SJCRH30 (cell line): ENCODE measurements at regions not wholly inside any gene's neighbourhood (a gene's known extent, or its start where the extent isn't known, plus 50 kb on each side); places are given as distances from the start of the nearest gene placed in this dataset.
A peak's percentile ranks its signal among the peaks of the same experiment; 100 is the strongest.

Experiments
- DNase-seq, 2 experiments: peaks; one replicate each; pipeline ENCODE4 v3.0.0-alpha.2; 2015 to 2020
- H3K27ac ChIP-seq: fragments of 250-450 bp; sonication (Bioruptor Pico); 2 replicates; pipeline ENCODE4 v1.5.1; 2020; ENCODE audit warnings: mild to moderate bottlenecking, moderate library complexity
- H3K27me3 ChIP-seq: fragments of 250-450 bp; sonication (Bioruptor Pico); 2 replicates; pipeline ENCODE4 v1.5.1; 2020; ENCODE audit warnings: mild to moderate bottlenecking, moderate library complexity
- H3K36me3 ChIP-seq: fragments of 250-450 bp; sonication (Bioruptor Pico); 2 replicates; pipeline ENCODE4 v1.5.1; 2020; ENCODE audit warnings: mild to moderate bottlenecking, moderate library complexity
- H3K4me1 ChIP-seq: fragments of 250-450 bp; sonication (Bioruptor Pico); 2 replicates; pipeline ENCODE4 v1.5.1; 2020; ENCODE audit warnings: mild to moderate bottlenecking, moderate library complexity
- H3K4me3 ChIP-seq: fragments of 250-450 bp; sonication (Bioruptor Pico); 2 replicates; pipeline ENCODE4 v1.5.1; 2020; ENCODE audit warnings: mild to moderate bottlenecking, moderate library complexity
- H3K9me3 ChIP-seq: fragments of 250-450 bp; sonication (Bioruptor Pico); replicated peaks from 2 replicates; pipeline ENCODE4 v1.5.1; 2020; ENCODE audit warnings: mild to moderate bottlenecking, moderate library complexity

DNA sequence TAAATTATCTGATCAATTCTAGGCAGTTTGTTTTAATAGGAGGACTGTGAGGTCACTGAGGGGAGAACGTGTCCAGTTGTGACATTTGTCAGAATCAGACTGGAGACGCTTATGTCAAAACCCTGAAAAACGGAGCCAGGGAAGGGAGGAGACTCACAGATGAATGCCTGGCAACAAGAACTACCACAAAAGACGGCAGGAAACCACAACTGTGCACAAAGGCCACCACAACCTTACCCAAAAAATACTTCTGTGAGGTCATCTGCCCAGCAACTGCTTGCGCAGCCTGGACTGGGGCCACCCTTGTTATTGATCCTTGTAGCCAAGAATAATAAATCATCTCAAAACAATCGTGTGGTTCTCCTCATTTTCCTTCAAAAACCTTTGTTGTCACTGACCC lies 173.0 kb upstream of the ALKAL2 start:
- peaks cover 18% of the 10 kb centered on the region for H3K27me3 ChIP-seq
- no peak for DNase-seq
- H3K4me1 ChIP-seq, result no peaks in the 10 kb centered on the region

DNA sequence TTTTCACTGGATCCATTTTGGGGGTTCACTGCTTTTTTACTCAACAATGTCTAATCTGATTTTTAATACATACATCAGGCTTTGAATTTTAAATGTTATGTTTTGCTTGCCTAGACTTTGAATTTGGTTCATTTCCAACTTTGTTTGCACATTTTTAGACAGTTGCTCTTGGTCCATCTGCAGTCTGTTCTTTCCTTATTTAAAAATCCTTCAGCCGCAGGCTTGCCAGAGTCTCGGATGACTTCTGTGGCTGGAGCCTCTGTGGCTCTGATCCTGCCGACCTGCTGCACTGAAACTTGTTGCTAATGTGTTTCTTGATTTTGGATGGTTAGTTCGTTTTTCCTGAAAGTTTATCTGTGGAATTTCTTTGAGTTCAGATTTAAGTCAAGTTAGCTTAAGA lies 172.0 kb upstream of the ALKAL2 start:
- no peak for DNase-seq
- H3K4me1 ChIP-seq, result no peaks in the 10 kb centered on the region
- no peak overlapping the region for H3K27ac ChIP-seq
- H3K4me3 ChIP-seq, result no peak overlapping the region
- peaks cover 20% of the 10 kb centered on the region for H3K27me3 ChIP-seq
- no peaks in the 10 kb centered on the region for H3K36me3 ChIP-seq
- no peaks in the 10 kb centered on the region for H3K9me3 ChIP-seq

More for the DNA sequence above, 173.0 kb upstream of the ALKAL2 start:
- Histone ChIP-seq H3K36me3 (no peaks in the 10 kb centered on the region), H3K9me3 (no peaks in the 10 kb centered on the region), H3K4me3 (no peak overlapping the region), H3K27ac (no peak overlapping the region)

DNA sequence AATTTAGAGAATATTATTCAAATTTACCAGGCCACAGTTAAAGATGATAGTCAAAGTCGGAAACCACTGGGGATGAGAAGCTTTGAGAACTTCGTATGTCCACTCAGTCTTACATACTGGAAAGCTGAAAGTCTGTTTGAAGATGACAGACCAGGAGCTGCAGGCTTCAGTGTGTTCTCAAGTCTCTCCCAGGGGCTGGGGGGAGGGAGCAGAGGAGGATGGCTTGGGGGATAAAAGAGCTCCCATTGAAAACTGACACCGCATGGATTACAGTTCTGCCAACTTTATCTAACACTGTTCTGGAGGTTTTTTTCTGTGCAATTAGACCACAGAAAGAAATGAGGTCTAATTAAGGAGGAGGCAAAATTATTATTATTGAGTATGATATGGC lies 170.5 kb upstream of the ALKAL2 start:
- no peaks in the 10 kb centered on the region for H3K4me1 ChIP-seq
- H3K4me3 ChIP-seq, result no peak overlapping the region
- H3K9me3 ChIP-seq, result no peaks in the 10 kb centered on the region
- H3K27ac ChIP-seq, result no peak overlapping the region
- DNase-seq, result no peak
- no peaks in the 10 kb centered on the region for H3K36me3 ChIP-seq
- peaks cover 21% of the 10 kb centered on the region for H3K27me3 ChIP-seq

DNA sequence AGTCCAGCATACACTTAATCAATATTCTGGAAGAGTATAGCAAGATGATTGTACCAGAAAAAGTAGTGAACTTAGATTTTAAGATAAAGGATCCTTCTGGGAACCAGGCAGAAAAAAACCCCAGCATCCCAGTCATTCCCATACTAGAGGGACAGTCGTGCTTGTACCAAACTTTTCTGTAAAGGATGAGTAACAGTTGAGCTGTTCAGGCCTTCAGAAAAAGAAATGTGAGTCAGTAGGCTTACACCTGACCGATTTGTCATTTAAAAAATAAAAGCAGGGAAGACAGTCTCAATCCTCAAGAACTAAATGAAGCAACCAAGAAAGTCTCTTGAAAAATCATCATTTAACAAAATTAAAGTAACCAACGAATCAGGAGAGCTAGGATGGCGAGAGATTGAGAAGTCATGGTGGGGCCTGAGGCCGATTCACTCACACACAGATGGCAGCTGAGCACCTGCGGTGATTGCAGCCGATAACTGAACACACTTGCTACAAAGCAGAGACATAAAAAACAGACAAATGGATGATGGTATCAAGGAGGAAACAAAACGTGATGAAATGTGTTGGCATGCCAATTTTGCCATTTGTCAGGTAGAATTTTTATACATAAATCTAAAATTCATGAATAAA lies 170.0 kb upstream of the ALKAL2 start:
- Histone ChIP-seq H3K4me1 (no peaks in the 10 kb centered on the region), H3K9me3 (no peaks in the 10 kb centered on the region), H3K36me3 (no peaks in the 10 kb centered on the region), H3K4me3 (no peak overlapping the region), H3K27ac (no peak overlapping the region), H3K27me3 (peaks cover 16% of the 10 kb centered on the region)
- DNase-seq, result no peak

DNA sequence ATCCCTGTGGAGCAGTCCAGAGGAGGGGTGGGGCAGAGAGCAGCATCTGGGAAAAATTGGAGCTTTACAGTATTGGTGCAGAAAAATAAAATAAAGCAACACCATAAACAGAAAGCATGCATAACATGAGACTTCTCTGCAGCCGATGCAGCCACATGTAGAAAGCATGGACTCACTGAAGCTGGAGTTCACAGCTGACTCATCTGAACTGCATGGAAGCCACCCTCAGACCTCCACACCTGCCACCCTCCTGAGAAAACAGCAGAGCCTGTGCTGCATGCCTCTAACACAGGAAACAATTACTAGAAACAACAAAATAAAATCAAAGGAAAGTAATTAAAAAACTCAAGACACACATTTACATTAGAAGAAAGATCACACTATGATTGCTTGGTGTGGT lies 169.4 kb upstream of the ALKAL2 start:
- no peak overlapping the region for H3K27ac ChIP-seq
- H3K4me1 ChIP-seq, result no peaks in the 10 kb centered on the region
- H3K4me3 ChIP-seq, result no peak overlapping the region
- no peaks in the 10 kb centered on the region for H3K9me3 ChIP-seq
- no peak for DNase-seq
- no peaks in the 10 kb centered on the region for H3K36me3 ChIP-seq
- peaks cover 16% of the 10 kb centered on the region for H3K27me3 ChIP-seq

DNA sequence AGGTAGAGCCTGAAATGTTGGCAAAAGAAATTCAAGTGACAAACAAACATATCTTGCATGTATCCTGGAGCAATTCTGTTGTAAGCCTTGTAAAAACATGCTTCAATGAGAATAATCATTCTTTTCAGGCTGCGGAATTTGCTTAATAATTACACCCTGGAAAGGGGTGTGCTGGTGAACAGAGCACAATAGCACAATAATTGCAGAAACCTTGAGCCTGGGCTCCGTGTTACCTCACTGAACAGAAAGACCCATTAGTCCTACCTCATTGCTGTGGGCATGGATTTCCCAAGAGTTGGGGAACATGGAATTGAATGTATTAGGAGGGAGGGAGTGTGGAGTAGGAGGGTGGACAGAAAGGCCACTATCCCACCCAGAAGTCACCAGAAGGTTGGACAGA lies 168.0 kb upstream of the ALKAL2 start:
- no peak for DNase-seq
- no peaks in the 10 kb centered on the region for H3K9me3 ChIP-seq

DNA sequence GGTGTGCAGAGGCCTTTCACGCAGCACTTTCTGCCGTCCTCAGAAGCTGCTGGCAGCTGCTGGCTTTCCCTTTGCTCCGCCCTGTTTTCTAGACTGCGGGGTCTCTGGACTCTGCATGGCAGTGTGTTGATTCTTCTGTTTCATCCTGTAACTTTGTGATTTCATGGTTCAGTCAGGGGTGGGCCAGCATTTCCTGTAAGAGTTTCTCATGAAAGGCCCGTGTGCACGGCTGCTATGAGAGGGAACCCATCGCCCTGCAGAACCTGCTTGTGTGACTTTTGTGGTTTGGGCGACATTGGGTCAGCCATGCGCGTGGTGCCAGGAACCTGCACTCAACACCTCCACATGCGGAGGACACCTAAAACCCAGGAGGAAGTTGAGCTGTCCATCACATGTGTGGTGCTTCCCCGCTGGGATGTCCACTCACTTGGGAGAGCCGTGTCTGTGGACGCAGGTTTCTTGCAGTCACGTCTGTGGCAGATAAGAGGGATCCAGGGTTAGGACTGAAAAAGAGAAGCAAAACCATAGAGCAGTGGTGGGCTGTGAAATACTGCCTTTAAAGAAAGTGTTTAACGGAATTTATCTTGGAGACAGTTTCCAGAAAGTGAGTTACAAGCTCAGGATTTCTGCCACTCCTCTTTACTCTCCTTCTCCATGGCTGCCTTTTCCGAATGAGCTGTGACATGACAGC lies 167.3 kb upstream of the ALKAL2 start:
- Histone ChIP-seq H3K9me3 (no peaks in the 10 kb centered on the region), H3K27ac (no peak overlapping the region), H3K36me3 (no peaks in the 10 kb centered on the region), H3K4me3 (no peak overlapping the region), H3K4me1 (no peaks in the 10 kb centered on the region), H3K27me3 (peaks cover 15% of the 10 kb centered on the region)
- DNase-seq, result peak; percentile 18 to 51

More for the DNA sequence above, 168.0 kb upstream of the ALKAL2 start:
- no peaks in the 10 kb centered on the region for H3K4me1 ChIP-seq
- H3K27ac ChIP-seq, result no peak overlapping the region
- H3K36me3 ChIP-seq, result no peaks in the 10 kb centered on the region
- H3K4me3 ChIP-seq, result no peak overlapping the region
- peaks cover 16% of the 10 kb centered on the region for H3K27me3 ChIP-seq

DNA sequence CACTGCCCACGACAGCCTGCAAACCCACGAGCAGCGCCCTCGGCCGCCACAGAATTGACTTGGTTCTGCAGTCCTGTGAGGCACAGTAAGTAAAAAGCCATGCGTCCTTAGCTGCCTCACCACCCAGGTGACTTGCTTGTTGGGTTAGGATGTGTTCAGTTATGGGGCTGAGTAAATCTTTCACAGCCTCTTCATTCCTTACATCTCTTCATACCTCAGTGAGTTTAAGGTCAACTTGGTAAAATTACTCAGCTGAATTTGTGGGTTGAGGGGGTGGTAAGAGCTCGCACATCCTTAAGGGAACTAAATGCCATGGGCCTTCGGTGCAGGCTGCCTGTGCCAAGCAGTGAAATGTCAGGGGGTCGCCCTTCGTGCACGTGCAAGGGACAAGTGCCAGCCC lies 165.2 kb upstream of the ALKAL2 start:
- Histone ChIP-seq H3K4me3 (no peak overlapping the region), H3K36me3 (no peaks in the 10 kb centered on the region), H3K4me1 (no peaks in the 10 kb centered on the region), H3K9me3 (no peaks in the 10 kb centered on the region), H3K27me3 (peaks cover 13% of the 10 kb centered on the region), H3K27ac (no peak overlapping the region)
- no peak for DNase-seq

DNA sequence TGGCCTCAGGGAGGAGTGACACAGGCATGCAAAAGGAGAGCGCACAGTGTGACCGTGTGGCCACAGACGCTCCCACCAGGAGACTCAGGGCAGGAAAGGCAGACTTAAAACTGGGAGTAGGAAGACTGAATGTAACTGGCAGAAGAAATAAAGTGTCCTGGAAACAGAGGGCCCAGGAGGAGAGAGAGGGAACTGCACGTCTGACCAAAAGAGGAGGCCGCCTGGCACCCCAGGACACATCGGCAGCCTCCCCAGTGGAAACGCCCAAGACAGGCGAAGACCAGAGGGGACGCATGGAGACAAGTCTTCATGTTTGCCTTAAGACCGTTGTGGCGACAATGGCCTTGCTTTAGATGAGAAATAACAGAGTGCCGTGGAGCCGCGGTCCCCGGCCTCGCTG lies 163.6 kb upstream of the ALKAL2 start:
- H3K27ac ChIP-seq, result no peak overlapping the region

DNA sequence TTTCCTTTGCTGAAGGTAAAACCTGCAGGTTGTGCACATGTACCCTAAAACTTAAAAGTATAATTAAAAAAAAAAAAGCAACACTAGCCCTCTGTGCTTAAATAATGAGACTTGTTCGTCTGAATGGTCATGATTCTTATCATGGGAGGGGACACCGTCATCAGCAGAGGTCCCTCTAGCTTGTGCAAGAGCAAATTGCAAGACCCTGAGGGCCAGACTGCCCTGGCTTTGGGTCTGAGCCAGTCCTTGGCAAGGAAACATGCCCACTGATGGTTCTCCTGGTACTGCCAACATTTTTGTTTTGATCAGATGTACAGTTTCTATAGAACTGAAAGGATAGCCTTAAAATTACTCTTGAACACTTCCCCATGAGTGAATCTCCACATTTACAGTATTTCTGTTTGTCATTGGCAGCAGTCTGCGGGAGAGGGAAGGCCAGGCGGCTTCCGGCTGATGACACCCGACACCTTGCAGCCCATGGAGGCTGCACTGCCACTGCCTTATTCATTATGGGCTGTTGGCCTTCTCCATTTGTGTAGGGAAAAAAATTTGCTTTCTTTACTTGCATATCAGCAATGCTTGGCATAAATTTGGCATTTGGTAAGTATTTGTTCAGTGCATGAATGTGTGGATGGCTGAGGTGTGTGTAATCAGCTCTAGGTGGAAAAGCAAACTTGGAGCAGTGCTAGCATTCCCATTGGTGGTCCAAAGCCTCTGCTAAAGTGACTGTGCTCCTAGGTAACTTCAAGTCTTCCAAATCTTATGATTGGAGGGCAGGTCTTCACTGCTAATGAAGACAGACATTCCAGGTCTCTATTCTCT lies 161.6 kb upstream of the ALKAL2 start:
- Histone ChIP-seq H3K4me1 (no peaks in the 10 kb centered on the region), H3K27ac (no peak overlapping the region), H3K4me3 (no peak overlapping the region), H3K27me3 (peaks cover 19% of the 10 kb centered on the region), H3K36me3 (no peaks in the 10 kb centered on the region), H3K9me3 (no peaks in the 10 kb centered on the region)
- DNase-seq, result peak in 1 of 2 experiments; percentile 25

More for the DNA sequence above, 163.6 kb upstream of the ALKAL2 start:
- DNase-seq, result no peak
- no peaks in the 10 kb centered on the region for H3K9me3 ChIP-seq
- peaks cover 23% of the 10 kb centered on the region for H3K27me3 ChIP-seq
- H3K4me1 ChIP-seq, result no peaks in the 10 kb centered on the region
- H3K36me3 ChIP-seq, result no peaks in the 10 kb centered on the region
- H3K4me3 ChIP-seq, result no peak overlapping the region

DNA sequence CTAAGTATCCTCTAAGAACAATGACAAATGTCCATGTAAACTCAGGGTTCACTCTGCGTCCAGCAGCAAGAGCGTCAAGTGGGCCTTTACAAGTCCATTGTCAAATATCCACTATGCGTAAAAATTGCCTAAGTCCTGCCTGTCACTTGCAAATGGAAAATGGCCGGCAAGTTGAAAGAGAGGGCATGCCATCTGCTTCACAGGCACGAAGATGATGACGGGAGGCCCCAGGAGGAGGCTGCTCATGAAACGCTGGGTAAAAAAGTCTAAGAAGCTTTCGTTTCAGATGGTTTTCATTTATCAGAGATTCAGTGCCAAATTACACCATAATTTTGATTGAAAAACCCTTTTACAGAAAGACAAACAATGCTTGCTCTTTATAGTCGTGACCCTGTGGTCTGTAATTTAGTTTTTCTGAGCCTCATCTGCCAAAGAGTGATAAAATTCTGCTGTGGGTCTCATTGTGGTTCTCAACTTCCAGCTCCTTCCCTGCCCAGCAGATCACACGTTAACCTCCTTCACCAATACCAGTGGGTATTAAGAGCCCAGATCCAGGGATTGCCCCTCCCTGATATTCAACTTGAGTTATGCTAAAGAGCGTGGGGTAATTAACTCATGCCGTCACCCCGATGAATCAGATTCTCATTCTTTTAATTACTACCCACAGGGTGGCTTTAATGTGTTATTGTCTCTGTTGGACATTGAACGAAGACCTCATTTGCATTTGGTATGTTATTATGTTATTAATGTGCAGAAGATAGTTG lies 160.2 kb upstream of the ALKAL2 start:
- no peak overlapping the region for H3K27ac ChIP-seq
- no peaks in the 10 kb centered on the region for H3K36me3 ChIP-seq
- H3K9me3 ChIP-seq, result no peaks in the 10 kb centered on the region
- H3K4me3 ChIP-seq, result no peak overlapping the region
- no peaks in the 10 kb centered on the region for H3K4me1 ChIP-seq
- H3K27me3 ChIP-seq, result peaks cover 19% of the 10 kb centered on the region
- no peak for DNase-seq

DNA sequence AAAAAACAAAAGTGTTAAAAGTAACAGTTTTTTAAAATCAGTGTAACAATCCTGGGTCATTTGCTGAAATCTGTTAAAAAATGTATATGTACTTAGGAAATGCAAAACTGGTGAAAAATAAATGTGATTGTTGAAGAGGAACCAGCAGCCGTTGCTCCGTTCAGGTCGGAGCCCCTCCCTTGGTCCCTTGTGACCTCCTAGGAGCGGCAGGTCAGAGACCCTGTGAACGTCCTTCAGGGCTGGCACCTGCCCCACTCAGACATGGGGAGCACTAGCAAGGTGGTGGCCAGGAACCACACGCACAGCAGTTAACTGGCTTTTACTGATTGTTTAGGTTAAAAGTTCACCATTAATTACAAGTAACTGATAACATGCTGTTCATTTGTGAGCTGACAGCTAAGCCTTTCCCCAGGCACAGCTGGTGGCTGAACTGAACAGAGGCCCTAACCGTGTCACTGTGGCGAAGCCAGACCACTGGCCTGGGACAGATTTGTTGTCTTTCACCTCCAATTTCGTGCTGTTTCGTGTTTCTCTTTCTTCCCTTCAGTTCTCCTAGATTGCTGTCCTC lies 159.2 kb upstream of the ALKAL2 start:
- Histone ChIP-seq H3K27ac (no peak overlapping the region), H3K4me3 (no peak overlapping the region)

DNA sequence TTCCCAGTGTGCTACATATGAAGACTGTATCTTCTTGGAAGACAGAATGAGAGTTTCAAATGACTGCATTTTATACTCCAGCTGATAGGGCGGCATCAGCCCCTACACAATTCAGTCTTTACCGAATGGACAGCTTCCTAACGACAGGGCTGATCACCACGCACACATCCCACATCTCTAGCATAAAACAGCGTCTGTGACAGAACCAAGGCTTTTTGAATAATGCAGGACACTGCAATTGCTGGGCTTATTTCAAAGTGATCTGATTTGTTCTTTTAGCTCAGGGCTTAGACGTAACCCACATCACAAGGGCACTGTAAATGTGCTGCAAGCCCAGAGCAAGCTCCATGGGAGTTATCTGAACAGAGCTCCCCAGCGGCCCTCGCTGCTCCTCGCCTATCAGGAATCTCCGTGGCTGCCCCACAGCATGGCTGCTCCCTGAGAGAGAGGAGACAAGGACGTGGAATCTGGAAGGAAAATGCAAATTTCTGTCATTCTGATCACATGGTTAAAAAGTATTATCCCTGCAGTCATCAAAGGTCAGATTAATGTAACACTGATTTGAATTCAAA lies 158.5 kb upstream of the ALKAL2 start:
- Histone ChIP-seq H3K4me3 (no peak overlapping the region), H3K4me1 (no peaks in the 10 kb centered on the region), H3K9me3 (no peaks in the 10 kb centered on the region), H3K27me3 (peaks cover 19% of the 10 kb centered on the region), H3K27ac (no peak overlapping the region), H3K36me3 (no peaks in the 10 kb centered on the region)
- no peak for DNase-seq

More for the DNA sequence above, 159.2 kb upstream of the ALKAL2 start:
- peaks cover 19% of the 10 kb centered on the region for H3K27me3 ChIP-seq
- no peak for DNase-seq
- H3K9me3 ChIP-seq, result no peaks in the 10 kb centered on the region
- H3K36me3 ChIP-seq, result no peaks in the 10 kb centered on the region
- no peaks in the 10 kb centered on the region for H3K4me1 ChIP-seq

DNA sequence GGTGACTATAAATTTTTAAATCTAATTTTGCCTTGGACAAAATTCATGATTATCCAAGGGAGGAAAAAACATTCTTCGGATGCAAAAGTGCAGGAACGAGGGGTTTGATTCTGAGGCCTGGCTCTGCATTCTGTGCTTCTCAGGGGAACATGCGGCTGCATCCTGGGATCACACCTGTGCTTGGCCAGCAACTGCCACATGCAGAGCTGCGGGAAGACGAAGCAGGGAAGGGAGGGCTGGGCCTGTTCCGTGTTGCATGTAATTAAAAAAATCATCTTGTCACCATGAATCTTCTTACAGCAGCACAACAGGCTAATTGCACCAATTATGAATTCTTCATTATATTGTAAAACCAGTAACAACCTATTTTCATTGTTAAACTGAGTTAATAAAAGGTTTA lies 158.0 kb upstream of the ALKAL2 start:
- Histone ChIP-seq H3K36me3 (no peaks in the 10 kb centered on the region), H3K27ac (no peak overlapping the region), H3K4me1 (no peaks in the 10 kb centered on the region), H3K27me3 (peaks cover 19% of the 10 kb centered on the region), H3K9me3 (no peaks in the 10 kb centered on the region), H3K4me3 (no peak overlapping the region)
- DNase-seq, result no peak
